Adipocyte (in vitro differentiated cells): ENCODE measurements at regions not wholly inside any gene's neighbourhood (a gene's known extent, or its start where the extent isn't known, plus 50 kb on each side); places are given as distances from the start of the nearest gene placed in this dataset.

Experiments used
- DNase-seq: peaks from one replicate; pipeline ENCODE4 v3.0.0-alpha.2; 2015; ENCODE audit warnings: low read depth
- H3K27me3 ChIP-seq: replicated peaks from 2 replicates; pipeline ENCODE4 v1.7.0; 2013; ENCODE audit warnings: mild to moderate bottlenecking, low read length, moderate library complexity; ENCODE audit not compliant: control insufficient read depth, insufficient read depth
- H3K36me3 ChIP-seq: 2 replicates; pipeline ENCODE4 v1.7.0; 2013; ENCODE audit warnings: low read length, mild to moderate bottlenecking, moderate library complexity; ENCODE audit not compliant: control insufficient read depth, insufficient read depth, severe bottlenecking
- H3K4me1 ChIP-seq: 2 replicates; pipeline ENCODE4 v1.7.0; 2013; ENCODE audit warnings: mild to moderate bottlenecking, low read length, moderate library complexity; ENCODE audit not compliant: control insufficient read depth, insufficient read depth
- H3K4me3 ChIP-seq: 2 replicates; pipeline ENCODE4 v1.7.0; 2013; ENCODE audit warnings: mild to moderate bottlenecking, low read length, moderate library complexity
- H3K9ac ChIP-seq: 2 replicates; pipeline ENCODE4 v1.7.0; 2013; ENCODE audit warnings: mild to moderate bottlenecking, low read length, moderate library complexity
- H3K9me3 ChIP-seq: 2 replicates; pipeline ENCODE4 v1.7.0; 2013; ENCODE audit warnings: mild to moderate bottlenecking, low read length, moderate library complexity; ENCODE audit not compliant: control insufficient read depth

GRCh38 chr4:12884846-12885796 lies 599.0 kb downstream of the RAB28 start:
- Histone ChIP-seq H3K4me1 (peaks cover 3% of the 10 kb centered on the region), H3K9me3 (no peaks in the 10 kb centered on the region), H3K4me3 (no peak overlapping the region), H3K36me3 (no peaks in the 10 kb centered on the region), H3K9ac (no peak overlapping the region), H3K27me3 (peaks cover 12% of the 10 kb centered on the region)
- DNase-seq: no peak

DNA sequence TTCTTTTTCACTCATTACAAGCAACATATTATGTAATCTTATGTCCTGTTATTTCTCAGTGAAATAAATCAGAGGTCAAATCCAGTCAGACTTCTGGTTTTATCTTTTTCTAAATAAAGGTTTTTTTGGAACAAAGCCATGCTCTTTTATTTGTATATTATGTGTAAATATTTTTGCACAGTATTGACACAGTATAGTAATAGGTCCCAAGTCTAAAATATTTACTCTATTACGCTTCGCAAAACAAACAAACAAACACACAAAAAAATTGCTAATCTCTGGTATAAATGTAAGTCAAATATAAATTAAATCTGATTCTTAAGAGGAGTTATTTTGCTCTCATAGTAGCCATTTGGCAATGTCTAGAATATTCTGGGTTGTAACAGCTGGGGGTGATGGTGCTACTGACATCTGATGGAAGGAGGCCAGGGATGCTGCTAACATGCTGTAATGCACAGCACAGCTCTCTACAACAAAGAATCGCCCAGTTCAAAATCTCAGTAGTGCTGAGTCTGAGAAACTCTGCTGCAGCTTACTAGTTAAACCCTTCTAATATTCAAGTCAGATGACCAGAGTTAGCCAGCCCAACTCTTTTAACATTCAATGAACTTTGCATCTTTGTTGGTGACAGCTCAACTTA lies 602.1 kb downstream of the RAB28 start:
- no peak overlapping the region for H3K4me3 ChIP-seq
- no peak overlapping the region for H3K9ac ChIP-seq
- no peaks in the 10 kb centered on the region for H3K36me3 ChIP-seq
- no peaks in the 10 kb centered on the region for H3K9me3 ChIP-seq
- no peaks in the 10 kb centered on the region for H3K4me1 ChIP-seq
- H3K27me3 ChIP-seq: peaks cover 5% of the 10 kb centered on the region
- DNase-seq: no peak

DNA sequence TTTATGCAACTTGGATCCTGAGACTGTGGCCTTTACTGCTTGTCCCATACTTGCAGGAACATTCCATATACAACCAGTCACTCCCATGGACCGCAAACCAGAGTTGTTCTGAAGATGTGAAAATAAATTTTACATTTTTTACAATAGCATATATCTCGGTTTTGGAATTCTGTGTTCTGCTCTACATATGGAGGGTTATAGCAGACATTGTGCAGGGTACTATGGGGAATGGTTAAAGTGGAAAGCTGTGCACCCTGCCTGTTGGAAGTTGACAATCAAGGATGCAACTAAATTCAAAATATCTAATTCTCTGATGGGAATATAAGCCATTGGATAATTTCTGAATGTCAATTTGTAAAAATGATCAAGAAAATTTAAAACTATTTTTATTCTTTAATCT lies 603.3 kb downstream of the RAB28 start:
- Histone ChIP-seq H3K27me3 (no peaks in the 10 kb centered on the region), H3K4me3 (no peak overlapping the region), H3K9me3 (no peaks in the 10 kb centered on the region), H3K9ac (no peak overlapping the region), H3K4me1 (no peaks in the 10 kb centered on the region), H3K36me3 (no peaks in the 10 kb centered on the region)
- no peak for DNase-seq

DNA sequence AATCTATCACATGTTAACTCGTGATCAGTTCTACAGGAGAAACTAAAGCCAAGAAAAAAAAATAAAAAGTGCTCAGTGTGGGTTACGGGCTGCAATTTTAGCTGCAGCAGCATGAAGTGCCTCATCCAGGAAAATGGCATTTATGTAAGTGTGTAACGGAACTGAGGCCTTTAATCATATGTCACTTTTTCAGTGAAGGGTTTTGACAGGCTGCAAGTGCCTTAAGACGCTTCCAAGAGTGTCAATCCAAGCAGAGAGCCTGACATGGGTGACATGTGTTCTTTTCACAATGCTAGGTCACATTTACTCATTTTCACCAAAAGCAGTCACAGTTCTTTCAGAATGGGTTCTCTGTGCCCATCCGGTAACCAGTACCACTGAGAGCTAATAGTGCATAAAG lies 604.6 kb downstream of the RAB28 start:
- no peaks in the 10 kb centered on the region for H3K4me1 ChIP-seq
- H3K36me3 ChIP-seq: no peaks in the 10 kb centered on the region
- no peak overlapping the region for H3K4me3 ChIP-seq
- no peak overlapping the region for H3K9ac ChIP-seq
- DNase-seq: no peak
- no peaks in the 10 kb centered on the region for H3K27me3 ChIP-seq
- no peaks in the 10 kb centered on the region for H3K9me3 ChIP-seq

DNA sequence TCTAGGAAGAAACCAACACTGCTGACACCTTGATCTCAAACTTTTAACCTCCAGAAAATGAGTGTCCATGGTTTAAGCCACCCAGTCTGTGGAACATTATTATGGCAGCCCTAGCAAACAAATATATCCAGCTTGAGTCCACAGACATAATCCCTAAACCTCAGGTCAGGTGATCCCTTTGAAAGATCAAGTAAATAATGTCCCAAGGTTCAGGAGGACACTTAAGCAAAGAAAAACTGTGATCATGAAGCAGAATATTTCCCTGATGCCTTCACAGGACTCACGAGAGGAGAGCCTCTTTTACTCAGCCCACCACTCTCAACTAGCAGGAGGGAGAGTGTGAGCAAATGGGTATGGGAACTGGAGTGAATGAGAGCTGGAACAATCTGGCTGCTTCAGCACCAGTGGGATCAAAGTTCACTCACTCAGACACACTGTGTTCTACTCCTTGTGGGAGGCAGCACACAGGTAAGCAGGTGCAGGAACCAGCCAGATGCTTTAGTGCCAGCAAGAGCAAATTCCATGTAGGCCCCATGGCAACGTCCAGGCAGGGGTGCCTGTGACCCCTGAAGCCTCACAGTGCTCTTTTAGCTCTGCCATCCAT lies 608.4 kb downstream of the RAB28 start:
- H3K27me3 ChIP-seq: no peaks in the 10 kb centered on the region
- H3K4me3 ChIP-seq: no peak overlapping the region
- peaks cover 2% of the 10 kb centered on the region for H3K4me1 ChIP-seq
- H3K9ac ChIP-seq: no peak overlapping the region
- H3K36me3 ChIP-seq: no peaks in the 10 kb centered on the region
- H3K9me3 ChIP-seq: no peaks in the 10 kb centered on the region
- no peak for DNase-seq

DNA sequence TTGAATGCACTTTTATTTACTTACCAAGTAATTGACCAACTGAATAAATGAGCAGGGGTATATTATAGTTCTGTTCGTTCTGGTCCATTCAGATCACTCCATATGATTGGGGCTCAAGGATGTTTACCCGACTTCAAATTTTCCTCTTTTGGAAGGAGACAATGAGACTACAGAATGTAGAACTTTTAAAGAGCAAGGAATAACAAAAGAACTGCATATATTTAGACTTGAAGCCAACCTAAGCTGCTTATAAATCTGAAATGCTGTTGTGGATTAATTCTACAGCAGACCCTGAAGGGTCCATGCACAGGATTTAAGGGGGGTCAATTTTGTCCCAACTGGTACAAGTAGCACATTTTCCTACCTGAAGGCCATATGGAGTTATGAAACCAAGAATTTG lies 610.8 kb downstream of the RAB28 start:
- Histone ChIP-seq H3K4me3 (no peak overlapping the region), H3K9me3 (peaks cover 13% of the 10 kb centered on the region), H3K9ac (no peak overlapping the region), H3K4me1 (peaks cover 2% of the 10 kb centered on the region), H3K27me3 (no peaks in the 10 kb centered on the region), H3K36me3 (no peaks in the 10 kb centered on the region)
- DNase-seq: no peak

DNA sequence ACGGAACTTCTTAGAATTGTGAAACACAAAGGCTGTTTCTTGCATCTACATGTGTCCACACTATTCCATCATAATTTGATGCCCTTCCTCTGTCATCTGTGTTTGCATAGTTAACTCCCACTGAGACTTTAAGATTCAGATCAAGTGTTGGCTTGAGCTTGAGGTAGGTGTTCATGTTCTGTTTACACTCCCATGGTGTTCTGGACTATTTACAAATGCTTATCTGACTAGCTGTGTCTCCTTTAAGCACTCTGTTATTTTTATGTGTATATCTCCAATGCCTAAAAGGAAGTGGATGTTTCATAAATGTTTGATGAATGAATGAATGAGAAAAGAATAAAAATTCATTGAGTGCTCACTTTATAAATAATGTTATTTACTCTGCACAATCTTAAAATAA lies 622.7 kb downstream of the RAB28 start:
- H3K27me3 ChIP-seq: no peaks in the 10 kb centered on the region
- no peak overlapping the region for H3K4me3 ChIP-seq
- DNase-seq: no peak

DNA sequence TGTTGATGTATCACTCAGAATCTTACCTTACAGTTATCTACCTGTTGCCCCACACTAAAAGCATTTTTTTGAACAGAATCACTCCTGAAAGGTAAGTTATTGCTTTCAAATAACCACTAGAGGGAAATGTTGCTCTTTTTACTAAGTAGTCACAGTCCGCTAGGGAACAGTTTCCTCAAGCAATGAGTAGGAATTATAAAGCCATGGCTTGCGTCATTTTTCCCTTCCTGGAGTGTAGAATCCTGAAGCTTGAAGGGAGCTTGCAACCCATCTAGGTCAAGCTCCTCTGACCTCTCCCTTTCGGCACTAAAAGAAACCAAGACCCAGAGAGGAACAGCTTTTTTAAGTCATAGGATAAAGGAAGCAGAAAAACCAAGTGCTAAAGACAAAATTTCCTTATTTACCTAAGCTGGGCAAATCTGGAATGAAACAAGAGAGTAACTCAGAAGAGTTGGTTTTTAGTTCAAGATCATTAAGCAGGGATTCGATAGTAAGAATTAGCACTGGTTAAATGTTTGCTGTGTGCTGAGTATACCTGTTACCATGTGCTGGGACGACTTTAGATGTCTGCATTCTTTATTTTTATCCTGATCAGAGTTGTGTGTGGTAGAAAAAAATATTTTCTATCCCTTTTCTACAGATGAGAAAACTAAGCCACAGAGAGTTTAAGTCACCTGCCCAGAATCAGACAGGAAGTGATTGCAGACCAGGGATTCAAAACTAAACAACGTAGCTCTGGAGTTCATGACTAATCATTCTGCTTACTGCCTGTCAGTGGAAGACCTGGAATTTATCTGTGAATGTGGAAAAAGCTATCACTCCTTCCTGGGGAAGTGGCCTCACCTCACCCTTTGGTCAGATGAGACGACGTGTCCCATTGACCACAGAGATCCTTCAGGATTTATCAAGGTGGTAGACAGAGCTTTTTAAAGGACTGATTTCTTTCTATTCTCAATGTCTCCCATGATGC lies 631.5 kb downstream of the RAB28 start:
- H3K27me3 ChIP-seq: peaks cover 28% of the 10 kb centered on the region
- no peaks in the 10 kb centered on the region for H3K4me1 ChIP-seq
- H3K9ac ChIP-seq: no peak overlapping the region
- no peaks in the 10 kb centered on the region for H3K36me3 ChIP-seq
- H3K9me3 ChIP-seq: no peaks in the 10 kb centered on the region
- DNase-seq: peak; percentile 82
- H3K4me3 ChIP-seq: no peak overlapping the region

More for the DNA sequence above, 622.7 kb downstream of the RAB28 start:
- Histone ChIP-seq H3K36me3 (no peaks in the 10 kb centered on the region), H3K9me3 (no peaks in the 10 kb centered on the region), H3K9ac (no peak overlapping the region), H3K4me1 (no peaks in the 10 kb centered on the region)

- Histone ChIP-seq H3K9me3 (no peaks in the 10 kb centered on the region), H3K36me3 (no peaks in the 10 kb centered on the region), H3K4me1 (no peaks in the 10 kb centered on the region), H3K4me3 (no peak overlapping the region), H3K9ac (no peak overlapping the region), H3K27me3 (peaks cover 34% of the 10 kb centered on the region)
- DNase-seq: no peak
Measured at GRCh38 chr4:12846368-12846767, 637.8 kb downstream of the RAB28 start.

DNA sequence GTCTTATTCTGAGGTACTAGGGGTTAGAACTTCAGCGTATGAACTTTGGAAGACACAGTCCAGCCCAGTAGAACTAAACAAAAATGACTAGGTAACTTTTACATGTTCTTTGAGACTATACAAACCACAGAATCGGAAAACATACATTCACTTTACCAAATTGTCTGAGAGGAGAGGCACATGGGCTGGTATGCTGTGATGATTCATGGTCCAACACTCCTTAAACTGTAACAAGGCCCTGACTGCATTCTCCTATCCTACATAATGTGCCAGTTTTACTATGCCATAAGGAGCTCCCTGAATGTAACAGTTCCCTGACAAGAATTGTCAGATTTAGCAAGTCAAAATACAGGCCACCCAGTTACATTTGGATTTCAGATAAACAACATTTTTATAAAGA lies 640.0 kb downstream of the RAB28 start:
- no peak overlapping the region for H3K4me3 ChIP-seq
- H3K9me3 ChIP-seq: no peaks in the 10 kb centered on the region
- no peak overlapping the region for H3K9ac ChIP-seq
- no peak for DNase-seq
- no peaks in the 10 kb centered on the region for H3K36me3 ChIP-seq
- H3K27me3 ChIP-seq: peaks cover 25% of the 10 kb centered on the region
- H3K4me1 ChIP-seq: no peaks in the 10 kb centered on the region
